ENCODE measurements at regions not wholly inside any gene's neighbourhood (a gene's known extent, or its start where the extent isn't known, plus 50 kb on each side); places are given as distances from the start of the nearest gene placed in this dataset.

GRCh38 chr18:55031164-55031563, 71.9 kb upstream of the CCDC68 start:
- H3K27ac ChIP-seq, result no peak overlapping the region
- no peak overlapping the region for H3K4me3 ChIP-seq
- WGBS, 2 donors, result 64 to 70% methylated on average over 2 of the region's 2 CpGs
- DNase-seq (no peak), ATAC-seq (no peak)
- H3K27me3 ChIP-seq, result no peaks in the 10 kb centered on the region
- H3K4me1 ChIP-seq, result no peaks in the 10 kb centered on the region
- intact Hi-C loops (cut with DNase I), result no loop called here
- no peaks in the 10 kb centered on the region for H3K9me3 ChIP-seq
- no peaks in the 10 kb centered on the region for H3K36me3 ChIP-seq (replicated peaks in 1 of 2; ENCODE audit: insufficient read depth in 1 of 2, low read depth in 2 of 2)
- TF ChIP-seq POLR2A (IDR thresholded peaks at IDR 0.05), result no peak
- TF ChIP-seq CTCF (IDR thresholded peaks at IDR 0.05), result no peak

- H3K9me3 ChIP-seq, result no peaks in the 10 kb centered on the region
- intact Hi-C loops (cut with DNase I), result no loop called here
- DNase-seq, result no peak
- H3K27me3 ChIP-seq, result no peaks in the 10 kb centered on the region
- TF ChIP-seq CTCF (IDR thresholded peaks at IDR 0.05) (no peak), POLR2A (IDR thresholded peaks at IDR 0.05) (no peak)
- ATAC-seq, result no peak
- H3K4me3 ChIP-seq, result no peak overlapping the region
- no peak overlapping the region for H3K27ac ChIP-seq
- no peaks in the 10 kb centered on the region for H3K36me3 ChIP-seq (replicated peaks in 1 of 2; ENCODE audit: insufficient read depth in 1 of 2, low read depth in 2 of 2)
- H3K4me1 ChIP-seq, result no peaks in the 10 kb centered on the region
Observed at GRCh38 chr18:55024564-55024963, 65.3 kb upstream of the CCDC68 start.

DNA sequence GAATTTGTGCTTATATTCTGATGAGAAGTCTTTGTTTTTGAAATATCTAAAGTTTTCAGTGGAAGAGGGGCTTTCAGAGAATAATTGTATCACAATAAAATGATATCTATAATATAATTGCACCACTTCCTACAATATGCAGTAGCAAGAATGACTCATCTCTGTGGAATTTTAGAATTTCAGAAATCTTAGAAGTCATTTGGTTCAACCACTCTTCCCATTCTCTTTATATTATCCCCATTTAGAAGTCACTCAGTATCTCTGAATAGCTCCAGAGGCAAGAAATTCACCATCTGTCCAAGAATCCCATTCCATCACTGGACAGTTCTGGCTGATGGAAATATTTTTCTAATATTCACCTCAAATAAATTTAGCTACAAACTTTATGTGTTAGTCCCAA, 59.3 kb upstream of the CCDC68 start:
- ATAC-seq (no peak), DNase-seq (no peak)
- intact Hi-C loops (cut with DNase I), result no loop called here
- H3K4me3 ChIP-seq, result no peak overlapping the region
- H3K4me1 ChIP-seq, result no peaks in the 10 kb centered on the region
- no peaks in the 10 kb centered on the region for H3K36me3 ChIP-seq (replicated peaks in 1 of 2; ENCODE audit: insufficient read depth in 1 of 2, low read depth in 2 of 2)
- H3K27ac ChIP-seq, result no peak overlapping the region
- TF ChIP-seq POLR2A (IDR thresholded peaks at IDR 0.05) (no peak), CTCF (IDR thresholded peaks at IDR 0.05) (no peak)
- no peaks in the 10 kb centered on the region for H3K9me3 ChIP-seq
- no peaks in the 10 kb centered on the region for H3K27me3 ChIP-seq

DNA sequence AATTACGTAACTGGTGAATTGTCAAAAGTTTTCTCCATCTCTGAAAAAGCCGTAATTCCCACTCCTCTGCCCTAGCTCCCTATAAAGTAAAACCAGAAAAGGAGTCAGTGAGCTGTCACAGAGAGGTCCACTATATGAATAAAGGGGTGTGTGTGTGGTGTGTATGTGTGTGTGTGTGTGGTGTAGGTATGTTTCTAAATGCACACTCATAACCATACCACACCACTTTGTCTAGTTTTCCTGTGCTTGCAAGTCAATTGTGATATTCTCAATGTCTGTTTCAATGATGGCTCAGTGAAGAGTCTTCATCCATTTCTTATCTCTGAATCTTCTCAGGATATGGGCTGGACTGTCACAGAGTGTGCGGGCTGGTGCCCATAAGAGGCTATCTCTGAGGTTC, 54.8 kb upstream of the CCDC68 start:
- 87 to 88% methylated on average over 3 of the region's 3 CpGs for WGBS, 2 donors
- intact Hi-C loops (cut with DNase I), result no loop called here
- H3K9me3 ChIP-seq, result no peaks in the 10 kb centered on the region
- no peaks in the 10 kb centered on the region for H3K36me3 ChIP-seq (replicated peaks in 1 of 2; ENCODE audit: insufficient read depth in 1 of 2, low read depth in 2 of 2)
- ATAC-seq (no peak), DNase-seq (no peak)
- H3K27ac ChIP-seq, result no peak overlapping the region
- TF ChIP-seq CTCF (IDR thresholded peaks at IDR 0.05) (no peak), POLR2A (IDR thresholded peaks at IDR 0.05) (no peak)
- no peaks in the 10 kb centered on the region for H3K4me1 ChIP-seq
- H3K4me3 ChIP-seq, result no peak overlapping the region
- H3K27me3 ChIP-seq, result no peaks in the 10 kb centered on the region

DNA sequence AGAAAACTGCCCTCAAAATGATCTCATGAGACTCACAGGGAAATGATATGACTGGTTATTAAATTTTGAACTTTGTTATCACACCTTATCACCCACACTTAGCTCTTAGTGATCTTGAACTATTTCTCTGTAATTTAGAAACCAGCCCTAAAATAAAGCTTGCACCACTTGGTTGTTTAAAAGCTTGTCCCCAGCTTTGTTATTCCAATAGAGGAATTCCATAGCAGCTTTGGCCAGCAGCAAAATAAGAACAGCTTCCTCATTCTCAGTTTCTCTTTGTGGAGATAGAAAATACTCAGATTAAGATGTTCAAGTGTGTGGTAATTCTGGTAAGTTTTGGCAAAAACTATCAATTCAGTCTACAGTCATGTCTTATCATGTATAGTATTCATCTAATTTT, 54.4 kb upstream of the CCDC68 start:
- Histone ChIP-seq H3K9me3 (no peaks in the 10 kb centered on the region), H3K4me1 (no peaks in the 10 kb centered on the region), H3K36me3 (replicated peaks in 1 of 2; ENCODE audit: insufficient read depth in 1 of 2, low read depth in 2 of 2) (no peaks in the 10 kb centered on the region), H3K4me3 (no peak overlapping the region), H3K27ac (no peak overlapping the region), H3K27me3 (no peaks in the 10 kb centered on the region)
- intact Hi-C loops (cut with DNase I), result no loop called here
- TF ChIP-seq CTCF (IDR thresholded peaks at IDR 0.05) (no peak), POLR2A (IDR thresholded peaks at IDR 0.05) (no peak)
- no peak for ATAC-seq
- DNase-seq, result no peak

Data from body of pancreas (tissue), 4 donors.